IPS-15b (cell line): ENCODE measurements at regions not wholly inside any gene's neighbourhood (a gene's known extent, or its start where the extent isn't known, plus 50 kb on each side); places are given as distances from the start of the nearest gene placed in this dataset.
"Not testable (repeated sequence)": the region's sequence is repeated elsewhere in the genome, so short reads cannot be mapped to it uniquely, and the experiment has no call there.

Source experiments
- H3K27me3 ChIP-seq: one replicate; pipeline ENCODE4 v1.6.1; 2013; ENCODE audit warnings: low read length; ENCODE audit not compliant: control insufficient read depth, insufficient read depth
- H3K36me3 ChIP-seq: one replicate; pipeline ENCODE4 v1.6.1; 2013; ENCODE audit warnings: low read length; ENCODE audit not compliant: control insufficient read depth, insufficient read depth
- H3K4me1 ChIP-seq: one replicate; pipeline ENCODE4 v1.6.1; 2013; ENCODE audit warnings: mild to moderate bottlenecking, low read length; ENCODE audit not compliant: control insufficient read depth, insufficient read depth
- H3K4me3 ChIP-seq: one replicate; pipeline ENCODE4 v1.5.1; 2013; ENCODE audit warnings: low read depth, low read length
- H3K9ac ChIP-seq: one replicate; pipeline ENCODE4 v1.6.1; 2013; ENCODE audit warnings: low read depth, mild to moderate bottlenecking, low read length
- H3K9me3 ChIP-seq: one replicate; pipeline ENCODE4 v1.6.1; 2013; ENCODE audit warnings: mild to moderate bottlenecking, low read length; ENCODE audit not compliant: control insufficient read depth, insufficient read depth

GRCh38 chr19:30851646-30852045 lies 479.5 kb downstream of the ZNF536 start:
- Histone ChIP-seq H3K4me3 (no peak overlapping the region), H3K36me3 (no peaks in the 10 kb centered on the region), H3K27me3 (no peaks in the 10 kb centered on the region)

GRCh38 chr19:30848636-30849425 lies 476.6 kb downstream of the ZNF536 start:
- no peak overlapping the region for H3K9ac ChIP-seq
- no peaks in the 10 kb centered on the region for H3K36me3 ChIP-seq
- H3K4me1 ChIP-seq: no peaks in the 10 kb centered on the region
- H3K4me3 ChIP-seq: no peak overlapping the region
- no peaks in the 10 kb centered on the region for H3K9me3 ChIP-seq
- H3K27me3 ChIP-seq: no peaks in the 10 kb centered on the region

More at GRCh38 chr19:30851646-30852045, 479.5 kb downstream of the ZNF536 start:
- Histone ChIP-seq H3K9me3 (no peaks in the 10 kb centered on the region), H3K4me1 (no peaks in the 10 kb centered on the region), H3K9ac (no peak overlapping the region)

GRCh38 chr19:30846102-30846501 lies 473.9 kb downstream of the ZNF536 start:
- Histone ChIP-seq H3K9me3 (no peaks in the 10 kb centered on the region), H3K4me3 (no peak overlapping the region), H3K27me3 (no peaks in the 10 kb centered on the region), H3K36me3 (no peaks in the 10 kb centered on the region), H3K4me1 (no peaks in the 10 kb centered on the region), H3K9ac (no peak overlapping the region)

- H3K9ac ChIP-seq: no peak overlapping the region
- H3K4me1 ChIP-seq: no peaks in the 10 kb centered on the region
- H3K27me3 ChIP-seq: no peaks in the 10 kb centered on the region
- H3K9me3 ChIP-seq: no peaks in the 10 kb centered on the region
- H3K4me3 ChIP-seq: no peak overlapping the region
- no peaks in the 10 kb centered on the region for H3K36me3 ChIP-seq
Measured at GRCh38 chr19:30842926-30843325, 470.7 kb downstream of the ZNF536 start.

GRCh38 chr19:30841934-30842333 lies 469.8 kb downstream of the ZNF536 start:
- no peaks in the 10 kb centered on the region for H3K9me3 ChIP-seq
- H3K9ac ChIP-seq: no peak overlapping the region
- no peaks in the 10 kb centered on the region for H3K4me1 ChIP-seq
- no peak overlapping the region for H3K4me3 ChIP-seq
- H3K36me3 ChIP-seq: no peaks in the 10 kb centered on the region
- no peaks in the 10 kb centered on the region for H3K27me3 ChIP-seq

- Histone ChIP-seq H3K9ac (no peak overlapping the region), H3K27me3 (no peaks in the 10 kb centered on the region), H3K36me3 (no peaks in the 10 kb centered on the region), H3K9me3 (no peaks in the 10 kb centered on the region), H3K4me1 (no peaks in the 10 kb centered on the region), H3K4me3 (no peak overlapping the region)
Measured at GRCh38 chr19:30830875-30831274, 458.7 kb downstream of the ZNF536 start.

- not testable (repeated sequence) for H3K4me3 ChIP-seq, H3K9ac ChIP-seq, H3K9me3 ChIP-seq, H3K36me3 ChIP-seq, H3K27me3 ChIP-seq, H3K4me1 ChIP-seq
Measured at GRCh38 chr19:30825505-30825904, 453.3 kb downstream of the ZNF536 start.

- no peak overlapping the region for H3K9ac ChIP-seq
- no peaks in the 10 kb centered on the region for H3K9me3 ChIP-seq
- H3K27me3 ChIP-seq: no peaks in the 10 kb centered on the region
- H3K36me3 ChIP-seq: no peaks in the 10 kb centered on the region
- H3K4me3 ChIP-seq: no peak overlapping the region
- no peaks in the 10 kb centered on the region for H3K4me1 ChIP-seq
Measured at GRCh38 chr19:30824809-30825208, 452.6 kb downstream of the ZNF536 start.

DNA sequence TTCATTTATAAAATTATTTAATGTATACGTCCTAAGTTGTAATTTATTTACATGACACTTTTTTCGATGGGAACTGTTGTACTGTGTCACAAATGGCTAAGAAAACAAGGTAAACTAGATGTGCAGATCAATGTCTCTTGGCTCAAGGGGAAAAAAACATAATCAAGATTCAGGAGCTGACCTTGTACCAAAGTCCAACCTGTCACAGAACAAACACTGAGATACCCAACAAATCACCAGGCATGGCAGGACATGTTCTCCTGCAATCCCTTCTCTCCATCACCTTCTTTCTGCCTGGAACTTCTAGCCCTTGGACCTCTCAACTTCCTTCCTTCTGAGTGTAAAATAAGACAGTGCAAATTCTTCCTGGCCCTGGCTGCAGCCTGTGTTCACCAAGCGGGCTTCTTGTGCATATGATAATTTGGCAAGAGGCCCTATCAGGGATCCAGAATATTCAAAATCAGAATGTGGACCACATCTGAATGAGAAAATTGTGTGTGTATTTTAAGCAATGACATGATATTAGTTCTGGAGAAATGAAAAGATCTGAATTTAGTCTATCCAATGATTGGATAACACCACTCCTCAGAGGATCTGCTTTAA lies 445.9 kb downstream of the ZNF536 start:
- no peak overlapping the region for H3K4me3 ChIP-seq
- H3K36me3 ChIP-seq: no peaks in the 10 kb centered on the region
- no peaks in the 10 kb centered on the region for H3K27me3 ChIP-seq
- no peaks in the 10 kb centered on the region for H3K4me1 ChIP-seq
- H3K9me3 ChIP-seq: no peaks in the 10 kb centered on the region
- no peak overlapping the region for H3K9ac ChIP-seq

GRCh38 chr19:30817197-30817596 lies 445.0 kb downstream of the ZNF536 start:
- Histone ChIP-seq H3K9ac (no peak overlapping the region), H3K27me3 (no peaks in the 10 kb centered on the region), H3K36me3 (no peaks in the 10 kb centered on the region), H3K4me1 (no peaks in the 10 kb centered on the region), H3K4me3 (no peak overlapping the region), H3K9me3 (no peaks in the 10 kb centered on the region)

DNA sequence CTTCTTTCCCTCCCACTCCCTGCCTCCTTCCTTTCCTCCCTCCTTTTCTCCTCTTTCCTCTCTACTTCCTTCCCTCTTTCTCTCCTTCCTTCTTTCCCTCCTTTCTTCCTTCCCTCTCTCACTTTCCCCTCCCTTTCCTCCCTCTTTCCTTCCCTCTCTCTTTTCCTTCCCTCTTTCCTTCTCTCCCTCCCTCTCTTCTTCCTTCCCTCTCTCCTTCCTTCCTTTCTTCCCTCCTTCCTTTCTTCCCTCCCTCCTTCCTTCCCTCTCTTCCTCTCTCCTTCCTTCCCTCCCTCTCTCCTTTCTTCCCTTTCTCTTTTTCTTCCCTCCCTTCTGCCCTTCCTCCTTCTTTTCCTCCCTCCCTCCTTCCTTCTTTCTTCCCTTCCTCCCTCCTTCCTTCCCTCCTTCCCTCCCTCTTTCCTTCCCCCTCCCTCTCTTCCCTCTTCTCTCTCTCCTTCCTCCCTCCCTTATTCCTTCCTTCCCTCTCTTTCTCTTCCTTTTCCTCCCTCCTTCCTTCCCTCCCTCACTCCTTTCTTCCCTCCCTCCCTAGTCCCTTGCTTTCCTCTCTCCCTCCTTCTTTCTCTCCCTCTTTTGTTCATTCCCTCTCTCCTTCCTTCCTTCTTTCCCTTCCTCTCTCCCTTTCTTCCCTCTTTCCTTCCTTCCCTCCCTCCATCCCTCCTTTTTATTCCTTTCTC lies 443.9 kb downstream of the ZNF536 start:
- no peaks in the 10 kb centered on the region for H3K4me1 ChIP-seq
- H3K9ac ChIP-seq: no peak overlapping the region
- no peaks in the 10 kb centered on the region for H3K36me3 ChIP-seq
- no peak overlapping the region for H3K4me3 ChIP-seq
- H3K9me3 ChIP-seq: no peaks in the 10 kb centered on the region
- H3K27me3 ChIP-seq: no peaks in the 10 kb centered on the region
